Loucy (cell line): ENCODE measurements at regions not wholly inside any gene's neighbourhood (a gene's known extent, or its start where the extent isn't known, plus 50 kb on each side); places are given as distances from the start of the nearest gene placed in this dataset.

Experiments
- H2AFZ ChIP-seq: fragments of 200-600 bp; sonication (generic); 2 replicates; pipeline ENCODE4 v1.6.0; 2016; ENCODE audit warnings: antibody characterized with exemption, mild to moderate bottlenecking, low read length, moderate library complexity
- H3F3A ChIP-seq: fragments of 200-600 bp; 2 replicates; pipeline ENCODE4 v1.6.0; 2016; ENCODE audit warnings: antibody characterized with exemption, low read depth, mild to moderate bottlenecking
- H3K27me3 ChIP-seq: fragments of 200-600 bp; sonication (generic); 2 replicates; pipeline ENCODE4 v1.6.1; 2014; ENCODE audit warnings: low read length, mild to moderate bottlenecking; ENCODE audit not compliant: insufficient read depth, poor library complexity, severe bottlenecking
- H3K36me3 ChIP-seq: fragments of 200-600 bp; sonication (generic); 2 replicates; pipeline ENCODE4 v1.6.1; 2016; ENCODE audit warnings: low read length; ENCODE audit not compliant: insufficient read depth
- H3K4me1 ChIP-seq: fragments of 200-600 bp; sonication (generic); 2 replicates; pipeline ENCODE4 v1.5.1; 2014; ENCODE audit warnings: low read length, mild to moderate bottlenecking; ENCODE audit not compliant: insufficient read depth, poor library complexity, severe bottlenecking
- H3K4me2 ChIP-seq: fragments of 200-600 bp; sonication (generic); 2 replicates; pipeline ENCODE4 v1.6.0; 2014; ENCODE audit warnings: antibody characterized with exemption, low read length, low read depth, mild to moderate bottlenecking; ENCODE audit not compliant: poor library complexity, severe bottlenecking
- H3K4me3 ChIP-seq: fragments of 200-600 bp; sonication (generic); 2 replicates; pipeline ENCODE4 v1.5.1; 2014; ENCODE audit warnings: low read length, mild to moderate bottlenecking, mixed read lengths; ENCODE audit not compliant: poor library complexity, severe bottlenecking
- H3K79me2 ChIP-seq: fragments of 200-600 bp; sonication (generic); 2 replicates; pipeline ENCODE4 v1.6.1; 2014; ENCODE audit warnings: low read length; ENCODE audit not compliant: insufficient read depth
- H3K9ac ChIP-seq: fragments of 200-600 bp; sonication (generic); 2 replicates; pipeline ENCODE4 v1.6.0; 2014; ENCODE audit warnings: mild to moderate bottlenecking, low read depth, low read length, moderate library complexity; ENCODE audit not compliant: poor library complexity, severe bottlenecking
- H3K9me2 ChIP-seq: fragments of 200-600 bp; sonication (generic); replicated peaks from 2 replicates; pipeline ENCODE4 v1.6.1; 2016; ENCODE audit warnings: low read depth, low read length, mixed read lengths
- H3K9me3 ChIP-seq: fragments of 200-600 bp; sonication (generic); 2 replicates; pipeline ENCODE4 v1.6.1; 2014; ENCODE audit warnings: mild to moderate bottlenecking, antibody characterized with exemption, low read length, low read depth; ENCODE audit not compliant: insufficient read depth
- H4K20me1 ChIP-seq: fragments of 200-600 bp; sonication (generic); 2 replicates; pipeline ENCODE4 v1.6.0; 2014; ENCODE audit warnings: antibody characterized with exemption, low read length, mild to moderate bottlenecking; ENCODE audit not compliant: insufficient read depth, poor library complexity, severe bottlenecking
- EZH2phosphoT487 ChIP-seq: fragments of 200-600 bp; IDR thresholded peaks from 2 replicates; pipeline ENCODE4 v1.6.1; 2018; ENCODE audit warnings: antibody characterized with exemption, mild to moderate bottlenecking, moderate library complexity, borderline replicate concordance
- TF ChIP-seq, protein P1 (sequence below): fragments of 200-600 bp; sonication (generic); conservative IDR thresholded peaks from 2 replicates; pipeline ENCODE4 v1.5.1; 2014; ENCODE audit warnings: mild to moderate bottlenecking, antibody characterized with exemption, low read length

DNA sequence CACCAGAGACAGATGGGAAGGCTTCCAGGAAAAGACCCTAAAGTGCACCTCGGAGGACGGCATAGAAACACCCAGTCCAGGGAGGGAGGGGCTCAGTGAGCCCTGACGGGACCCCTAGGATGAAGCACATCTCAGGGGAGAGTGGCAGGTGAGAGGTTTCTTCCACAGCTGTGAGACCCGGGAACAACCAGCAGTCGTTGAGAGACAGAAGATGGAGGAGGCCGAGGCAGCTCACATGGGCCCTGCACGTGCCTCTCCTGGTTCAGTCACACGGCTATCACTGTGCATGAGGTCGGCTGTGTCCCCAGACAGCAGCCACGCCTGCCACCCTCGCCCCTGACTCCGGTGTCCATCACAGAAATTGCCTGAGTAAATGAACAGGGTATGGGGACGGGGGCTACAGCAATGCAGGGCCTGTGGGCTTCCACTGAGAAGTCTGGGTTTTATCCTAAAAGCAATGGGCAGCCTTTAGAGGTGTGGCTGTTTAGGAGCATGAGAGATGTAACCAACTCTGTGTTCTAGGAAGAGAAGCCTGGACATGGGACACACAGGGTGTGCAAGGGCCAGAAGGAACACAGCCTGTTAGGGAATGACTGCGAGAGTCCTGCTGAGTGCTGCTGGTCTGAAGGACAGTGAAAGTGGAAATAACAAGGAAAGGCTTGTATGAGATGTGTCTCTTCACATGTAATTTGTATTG is 102.0 kb downstream of the TMEM18 start:
- no peaks in the 10 kb centered on the region for H3K4me1 ChIP-seq
- H2AFZ ChIP-seq, result no peak overlapping the region
- no peaks in the 10 kb centered on the region for H4K20me1 ChIP-seq
- H3F3A ChIP-seq, result no peaks in the 10 kb centered on the region
- no peak overlapping the region for H3K9ac ChIP-seq
- no peak overlapping the region for H3K4me3 ChIP-seq
- no peak for TF ChIP-seq EZH2phosphoT487
- TF ChIP-seq, protein P1, sequence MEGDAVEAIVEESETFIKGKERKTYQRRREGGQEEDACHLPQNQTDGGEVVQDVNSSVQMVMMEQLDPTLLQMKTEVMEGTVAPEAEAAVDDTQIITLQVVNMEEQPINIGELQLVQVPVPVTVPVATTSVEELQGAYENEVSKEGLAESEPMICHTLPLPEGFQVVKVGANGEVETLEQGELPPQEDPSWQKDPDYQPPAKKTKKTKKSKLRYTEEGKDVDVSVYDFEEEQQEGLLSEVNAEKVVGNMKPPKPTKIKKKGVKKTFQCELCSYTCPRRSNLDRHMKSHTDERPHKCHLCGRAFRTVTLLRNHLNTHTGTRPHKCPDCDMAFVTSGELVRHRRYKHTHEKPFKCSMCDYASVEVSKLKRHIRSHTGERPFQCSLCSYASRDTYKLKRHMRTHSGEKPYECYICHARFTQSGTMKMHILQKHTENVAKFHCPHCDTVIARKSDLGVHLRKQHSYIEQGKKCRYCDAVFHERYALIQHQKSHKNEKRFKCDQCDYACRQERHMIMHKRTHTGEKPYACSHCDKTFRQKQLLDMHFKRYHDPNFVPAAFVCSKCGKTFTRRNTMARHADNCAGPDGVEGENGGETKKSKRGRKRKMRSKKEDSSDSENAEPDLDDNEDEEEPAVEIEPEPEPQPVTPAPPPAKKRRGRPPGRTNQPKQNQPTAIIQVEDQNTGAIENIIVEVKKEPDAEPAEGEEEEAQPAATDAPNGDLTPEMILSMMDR, result no peak
- H3K36me3 ChIP-seq, result no peaks in the 10 kb centered on the region
- H3K9me2 ChIP-seq, result no peaks in the 10 kb centered on the region
- no peak overlapping the region for H3K4me2 ChIP-seq
- no peaks in the 10 kb centered on the region for H3K27me3 ChIP-seq
- H3K9me3 ChIP-seq, result peaks cover 14% of the 10 kb centered on the region; the same call in 1 of the 2 replicates
- no peaks in the 10 kb centered on the region for H3K79me2 ChIP-seq

DNA sequence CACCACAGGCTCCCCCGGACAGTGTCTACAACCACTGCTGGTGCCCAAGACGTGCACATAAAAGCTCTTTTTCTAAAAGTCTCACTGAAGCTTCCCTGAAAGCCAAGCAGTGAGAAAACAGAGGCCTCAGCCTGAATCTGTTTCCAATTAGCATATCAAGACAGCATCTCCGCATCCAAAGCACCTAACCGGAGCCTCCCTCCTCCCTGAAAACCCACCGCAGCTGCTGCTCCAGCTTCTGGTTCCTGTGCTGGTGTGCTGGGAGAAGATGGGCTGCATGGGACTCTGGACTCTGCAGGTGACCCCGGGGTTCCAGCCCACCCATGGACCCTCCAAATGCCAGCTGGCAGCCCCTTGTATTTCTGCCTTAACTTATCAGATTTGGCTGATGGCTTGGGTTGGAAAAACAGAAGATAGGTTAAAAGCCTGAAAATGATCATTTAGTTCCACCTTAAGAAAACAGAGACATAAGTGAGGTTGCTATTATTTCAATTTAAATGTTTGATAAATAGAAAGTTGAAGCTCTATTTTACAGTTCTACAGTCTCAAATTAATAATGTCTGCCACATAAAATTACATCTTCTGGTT is 103.3 kb downstream of the TMEM18 start:
- Histone ChIP-seq H3K4me1 (no peaks in the 10 kb centered on the region), H3K79me2 (no peaks in the 10 kb centered on the region), H3K36me3 (no peaks in the 10 kb centered on the region), H2AFZ (no peak overlapping the region), H3F3A (no peaks in the 10 kb centered on the region), H4K20me1 (no peaks in the 10 kb centered on the region), H3K9ac (no peak overlapping the region), H3K9me3 (peaks cover 14% of the 10 kb centered on the region; the same call in 1 of the 2 replicates), H3K4me3 (no peak overlapping the region), H3K9me2 (no peaks in the 10 kb centered on the region), H3K27me3 (no peaks in the 10 kb centered on the region), H3K4me2 (no peak overlapping the region)
- TF ChIP-seq EZH2phosphoT487, result no peak
- TF ChIP-seq, protein P1, result no peak

DNA sequence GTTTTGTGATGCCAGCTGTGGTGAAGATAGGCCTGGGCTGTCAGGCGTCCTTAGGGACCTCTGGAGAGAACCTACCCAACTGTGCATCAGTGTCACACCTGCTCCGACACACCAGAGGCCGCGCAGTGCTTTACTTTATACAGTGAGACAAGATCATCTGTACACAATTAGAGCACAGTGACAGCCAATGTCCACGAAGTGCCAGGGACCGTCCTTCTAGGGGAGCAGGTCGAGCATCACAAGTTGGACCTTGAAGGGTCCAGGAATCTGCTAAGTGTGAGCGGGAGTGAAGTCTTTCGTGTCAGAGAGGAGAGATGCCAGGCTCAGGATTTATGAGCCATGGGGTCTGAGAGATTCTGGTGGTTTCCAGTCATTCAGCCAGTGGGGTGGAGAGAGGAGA is 104.2 kb downstream of the TMEM18 start:
- TF ChIP-seq, protein P1, result no peak
- TF ChIP-seq EZH2phosphoT487, result no peak
- no peak overlapping the region for H3K4me3 ChIP-seq
- no peaks in the 10 kb centered on the region for H3K27me3 ChIP-seq
- no peak overlapping the region for H3K9ac ChIP-seq
- no peaks in the 10 kb centered on the region for H3K9me2 ChIP-seq
- no peaks in the 10 kb centered on the region for H3K36me3 ChIP-seq
- H2AFZ ChIP-seq, result no peak overlapping the region
- H3K9me3 ChIP-seq, result peaks cover 14% of the 10 kb centered on the region; the same call in 1 of the 2 replicates
- H3F3A ChIP-seq, result no peaks in the 10 kb centered on the region
- no peak overlapping the region for H3K4me2 ChIP-seq
- H3K79me2 ChIP-seq, result no peaks in the 10 kb centered on the region
- H3K4me1 ChIP-seq, result no peaks in the 10 kb centered on the region
- no peaks in the 10 kb centered on the region for H4K20me1 ChIP-seq
